ENCODE measurements at regions not wholly inside any gene's neighbourhood (a gene's known extent, or its start where the extent isn't known, plus 50 kb on each side); places are given as distances from the start of the nearest gene placed in this dataset.
A peak's percentile ranks its signal among the peaks of the same experiment; 100 is the strongest.
"Not testable (repeated sequence)": the region's sequence is repeated elsewhere in the genome, so short reads cannot be mapped to it uniquely, and the experiment has no call there.

- FAIRE-seq; DNase-seq (ENCODE audit: low spot score): not testable (repeated sequence)
Observed at GRCh38 chrX:128383846-128384245, 331.6 kb upstream of the ACTRT1 start.

DNA sequence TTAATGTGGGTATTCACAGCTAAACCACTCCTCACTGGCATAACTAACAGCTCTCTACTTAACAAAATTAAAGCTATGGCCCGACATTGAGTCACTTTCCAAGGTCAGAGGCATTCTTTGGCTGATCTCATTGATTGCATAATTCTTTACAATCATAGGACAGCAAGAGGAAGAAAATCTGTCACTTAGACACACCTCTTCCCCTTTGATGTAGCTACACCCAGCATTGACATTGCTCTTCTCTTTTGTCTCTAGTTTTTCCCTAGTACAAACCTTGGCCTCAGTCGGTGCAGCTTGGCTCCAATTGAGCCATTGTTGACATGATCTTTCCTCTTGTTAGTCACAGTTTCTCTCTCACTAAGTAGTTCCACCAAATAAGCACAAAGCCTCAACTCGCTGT lies 313.3 kb upstream of the ACTRT1 start:
- DNase-seq (ENCODE audit: low spot score) (no peak), FAIRE-seq (no peak)

DNA sequence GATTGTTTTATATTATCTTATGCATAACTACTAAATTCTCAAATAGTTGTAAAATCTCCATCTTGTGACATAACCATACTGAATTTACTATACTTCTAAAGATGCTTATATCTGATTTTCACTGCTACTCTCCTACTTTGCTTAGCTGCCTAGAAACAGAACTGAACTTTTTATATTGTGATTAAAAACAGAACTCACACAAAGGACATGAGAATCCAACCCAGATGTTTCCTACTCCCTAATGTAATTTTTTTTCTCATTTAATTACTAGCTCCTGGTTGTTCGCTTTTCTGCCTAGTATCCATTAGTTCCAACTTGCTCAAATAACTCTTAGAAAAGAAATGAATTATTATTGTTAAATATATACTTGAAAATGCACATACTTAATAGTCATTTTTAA lies 283.5 kb upstream of the ACTRT1 start:
- DNase-seq (ENCODE audit: low spot score) (no peak), FAIRE-seq (no peak)

- FAIRE-seq, result no peak
- no peak for DNase-seq (ENCODE audit: low spot score)
Observed at GRCh38 chrX:128334821-128335220, 282.6 kb upstream of the ACTRT1 start.

DNA sequence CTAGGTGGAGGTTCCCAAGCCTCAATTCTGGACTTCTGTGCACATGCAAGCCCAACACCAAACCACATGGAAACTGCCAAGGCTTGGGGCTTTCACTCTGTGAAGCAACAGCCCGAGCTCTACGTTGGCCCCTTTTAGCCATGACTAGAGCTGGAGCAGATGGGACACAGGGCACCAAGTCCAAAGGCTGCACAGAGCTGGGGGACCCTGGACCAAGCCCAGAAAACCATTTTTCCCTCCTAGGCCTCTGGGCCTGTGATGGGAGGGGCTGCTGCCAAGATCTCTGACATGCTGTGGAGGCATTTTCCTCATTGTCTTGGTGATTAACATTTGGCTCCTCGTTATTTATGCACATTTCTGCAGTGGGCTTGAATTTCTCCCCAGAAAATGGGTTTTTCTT lies 258.7 kb upstream of the ACTRT1 start:
- no peak for FAIRE-seq
- DNase-seq (ENCODE audit: low spot score), result no peak

DNA sequence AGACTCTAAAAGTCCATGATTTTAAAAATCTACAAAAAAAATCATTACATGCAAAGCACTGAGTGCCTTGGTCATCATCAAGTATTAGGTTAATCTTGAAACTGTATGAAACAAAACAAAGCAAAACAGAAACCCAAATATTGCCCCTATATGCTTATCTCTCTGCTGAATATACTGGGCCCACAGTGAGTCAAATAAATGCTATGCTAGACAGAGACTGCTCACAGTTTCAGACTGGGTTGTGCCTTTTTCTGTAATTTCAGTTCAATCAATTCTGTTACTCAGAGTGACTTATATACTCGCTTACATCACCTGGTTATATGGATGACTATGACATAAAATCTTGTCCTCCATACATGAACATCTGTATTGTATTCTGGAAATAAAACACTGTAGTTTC lies 257.1 kb upstream of the ACTRT1 start:
- FAIRE-seq, result no peak
- DNase-seq (ENCODE audit: low spot score), result no peak

DNA sequence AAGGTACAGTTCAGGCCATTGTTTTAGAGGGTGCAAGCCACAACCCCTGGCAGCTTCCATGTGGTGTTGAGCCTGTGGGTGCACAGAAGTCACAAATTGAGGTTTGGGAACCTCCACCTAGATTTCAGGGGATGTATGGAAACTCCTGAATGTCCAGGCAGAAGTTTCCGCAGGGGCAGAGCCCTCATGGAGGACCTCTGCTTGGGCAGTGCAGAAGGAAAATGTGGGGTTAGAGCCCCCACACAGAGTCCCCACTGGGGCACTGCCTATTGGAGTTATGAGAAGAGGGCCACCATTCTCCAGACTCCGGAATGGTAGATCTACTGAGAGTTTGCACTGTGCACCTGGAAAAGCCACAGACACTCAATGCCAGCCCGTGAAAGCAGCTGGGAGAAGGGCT lies 242.0 kb upstream of the ACTRT1 start:
- no peak for FAIRE-seq
- no peak for DNase-seq (ENCODE audit: low spot score)

DNA sequence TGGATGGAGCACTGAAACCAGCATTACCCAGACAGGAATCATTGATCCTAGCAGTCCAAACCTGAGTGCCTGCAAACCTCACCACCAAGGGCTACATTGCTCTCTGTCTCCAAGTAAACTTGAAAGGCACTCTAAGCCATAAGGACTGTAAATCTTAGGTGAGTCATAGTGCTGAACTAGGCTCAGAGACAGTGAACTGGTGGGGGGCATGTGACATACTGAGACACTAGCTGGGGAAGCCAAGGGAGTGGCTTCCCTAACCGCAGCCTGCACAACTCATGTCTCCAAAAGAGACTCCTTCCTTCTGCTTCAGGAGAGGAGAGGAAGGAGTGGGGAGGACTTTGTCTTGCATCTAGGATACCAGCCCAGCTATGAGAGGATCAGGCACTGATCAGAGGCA lies 235.5 kb upstream of the ACTRT1 start:
- FAIRE-seq (no peak), DNase-seq (ENCODE audit: low spot score) (peak; percentile 1)

GRCh38 chrX:128250621-128251020 lies 198.4 kb upstream of the ACTRT1 start:
- FAIRE-seq, result no peak

GRCh38 chrX:128216364-128216763 lies 164.2 kb upstream of the ACTRT1 start:
- FAIRE-seq (no peak), DNase-seq (ENCODE audit: low spot score) (no peak)

More at GRCh38 chrX:128250621-128251020, 198.4 kb upstream of the ACTRT1 start:
- no peak for DNase-seq (ENCODE audit: low spot score)

GRCh38 chrX:128165884-128166408 lies 113.7 kb upstream of the ACTRT1 start:
- FAIRE-seq (no peak), DNase-seq (ENCODE audit: low spot score) (no peak)

- no peak for FAIRE-seq
- DNase-seq (ENCODE audit: low spot score), result no peak
Observed at GRCh38 chrX:128156204-128156603, 104.0 kb upstream of the ACTRT1 start.

- no peak for FAIRE-seq
Observed at GRCh38 chrX:128142745-128143144, 90.5 kb upstream of the ACTRT1 start.

GRCh38 chrX:128106630-128107029 lies 54.4 kb upstream of the ACTRT1 start:
- no peak for FAIRE-seq

More at GRCh38 chrX:128142745-128143144, 90.5 kb upstream of the ACTRT1 start:
- DNase-seq (ENCODE audit: low spot score), result no peak

DNA sequence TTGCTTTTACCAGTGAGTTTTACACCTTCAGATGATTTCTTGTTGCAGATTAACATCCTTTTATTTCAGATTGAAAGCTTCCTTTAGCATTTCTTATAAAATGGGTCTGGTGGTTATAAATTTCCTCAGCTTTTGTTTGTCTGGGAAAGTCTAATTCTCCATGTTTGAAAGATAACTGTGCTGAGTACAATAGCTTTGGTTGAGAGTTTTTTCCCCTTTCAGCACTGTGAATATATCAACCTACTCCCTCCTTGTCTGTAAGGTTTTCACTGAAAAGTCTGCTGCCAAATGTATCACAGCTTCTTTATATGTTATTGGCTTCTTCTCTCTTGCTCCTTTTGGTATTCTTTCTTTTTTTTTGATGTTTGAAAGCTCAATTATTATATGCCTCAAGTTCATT lies 53.5 kb upstream of the ACTRT1 start:
- FAIRE-seq (no peak), DNase-seq (ENCODE audit: low spot score) (no peak)

More at GRCh38 chrX:128106630-128107029, 54.4 kb upstream of the ACTRT1 start:
- peak; percentile 0 for DNase-seq (ENCODE audit: low spot score)
